ENCODE measurements at regions not wholly inside any gene's neighbourhood (a gene's known extent, or its start where the extent isn't known, plus 50 kb on each side); places are given as distances from the start of the nearest gene placed in this dataset.

DNA sequence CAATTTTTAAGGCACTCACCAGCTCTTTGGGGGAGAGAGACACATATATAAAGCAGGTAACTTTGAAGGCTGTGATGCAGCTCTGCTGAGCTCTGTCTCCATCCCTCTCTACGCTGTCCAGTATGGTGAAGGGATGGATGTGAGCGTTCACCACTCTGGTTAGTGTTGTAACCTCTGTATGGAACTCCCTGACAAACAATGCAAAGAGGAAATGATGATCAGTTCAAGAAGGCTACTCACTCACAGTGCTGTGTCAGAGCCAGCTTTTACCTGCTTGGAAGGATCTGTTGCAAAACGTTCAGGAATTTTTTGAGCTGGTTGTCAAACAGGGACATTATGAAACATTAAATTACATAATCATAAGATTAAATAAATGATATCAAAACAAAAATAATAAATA, 90.8 kb upstream of the SLC10A2 start:
- no peak for DNase-seq
- intact Hi-C loops (cut with micrococcal nuclease), result no loop called here
- Mint-ChIP-seq H3K27ac (no peak overlapping the region), H3K4me1 (ENCODE audit: low read depth) (no peaks in the 10 kb centered on the region), H3K36me3 (ENCODE audit: low read depth) (no peaks in the 10 kb centered on the region), H3K9me3 (no peaks in the 10 kb centered on the region), H3K4me3 (no peak overlapping the region), H3K27me3 (no peaks in the 10 kb centered on the region)
- ChIA-PET POLR2A (no interaction called here), CTCF (interaction anchor here (1.0 kb wide), 1 partner anchor 10 kb away, joined by 3 read pairs; no protein-coding TSS in a partner anchor)
- no peak for TF ChIP-seq CTCF (IDR thresholded peaks at IDR 0.05)
- ATAC-seq, result no peak

DNA sequence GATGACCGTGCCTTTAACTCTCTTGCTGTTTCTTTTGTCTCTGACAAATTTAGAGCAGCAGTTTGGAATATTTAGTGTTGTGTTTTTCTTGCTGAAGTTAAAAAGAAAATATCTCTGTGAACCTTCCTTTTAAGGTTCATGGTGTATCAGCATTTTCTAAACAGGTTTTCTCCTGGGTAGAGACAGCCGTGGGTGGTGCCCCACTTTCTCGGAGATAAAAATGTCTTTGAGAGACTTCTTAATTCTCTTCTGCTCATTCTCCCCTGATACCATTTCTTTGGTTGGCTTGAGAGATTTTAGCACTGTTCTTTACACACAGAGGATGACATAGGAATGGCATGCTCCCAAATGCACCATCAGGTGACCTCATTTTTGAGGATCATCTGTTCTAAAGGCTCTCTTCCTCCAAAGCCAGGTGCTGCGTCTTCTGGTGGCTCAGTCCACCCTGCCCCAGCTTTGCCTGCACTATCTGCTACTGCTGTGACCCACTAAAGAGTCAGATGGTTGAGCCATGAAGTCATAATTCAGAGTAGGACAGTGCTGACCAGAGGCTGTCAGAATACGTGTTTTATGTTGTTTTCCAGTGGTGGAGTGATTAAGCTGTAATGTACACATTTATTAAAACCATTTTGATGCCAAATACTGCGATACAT, 90.3 kb upstream of the SLC10A2 start:
- H3K4me1 Mint-ChIP-seq (ENCODE audit: low read depth), result no peaks in the 10 kb centered on the region
- no peak for ATAC-seq
- no peak overlapping the region for H3K27ac Mint-ChIP-seq
- no peaks in the 10 kb centered on the region for H3K27me3 Mint-ChIP-seq
- intact Hi-C loops (cut with micrococcal nuclease), result no loop called here
- ChIA-PET CTCF (interaction anchor here (1.0 kb wide), 1 partner anchor 10 kb away, joined by 3 read pairs; no protein-coding TSS in a partner anchor), POLR2A (no interaction called here)
- H3K36me3 Mint-ChIP-seq (ENCODE audit: low read depth), result no peaks in the 10 kb centered on the region
- TF ChIP-seq CTCF (IDR thresholded peaks at IDR 0.05), result no peak
- no peak overlapping the region for H3K4me3 Mint-ChIP-seq
- H3K9me3 Mint-ChIP-seq, result no peaks in the 10 kb centered on the region
- no peak for DNase-seq

GRCh38 chr13:103153466-103153865, 87.2 kb upstream of the SLC10A2 start:
- TF ChIP-seq CTCF (IDR thresholded peaks at IDR 0.05), result no peak
- H3K27me3 Mint-ChIP-seq, result no peaks in the 10 kb centered on the region
- H3K27ac Mint-ChIP-seq, result no peak overlapping the region
- no peaks in the 10 kb centered on the region for H3K9me3 Mint-ChIP-seq
- ChIA-PET POLR2A (interaction anchor here (0.7 kb wide), 1 partner anchor 18 kb away, joined by 4 read pairs; no protein-coding TSS in a partner anchor), CTCF (no interaction called here)
- no peak overlapping the region for H3K4me3 Mint-ChIP-seq
- ATAC-seq, result no peak
- intact Hi-C loops (cut with micrococcal nuclease), result no loop called here
- no peaks in the 10 kb centered on the region for H3K4me1 Mint-ChIP-seq (ENCODE audit: low read depth)
- no peaks in the 10 kb centered on the region for H3K36me3 Mint-ChIP-seq (ENCODE audit: low read depth)
- no peak for DNase-seq

DNA sequence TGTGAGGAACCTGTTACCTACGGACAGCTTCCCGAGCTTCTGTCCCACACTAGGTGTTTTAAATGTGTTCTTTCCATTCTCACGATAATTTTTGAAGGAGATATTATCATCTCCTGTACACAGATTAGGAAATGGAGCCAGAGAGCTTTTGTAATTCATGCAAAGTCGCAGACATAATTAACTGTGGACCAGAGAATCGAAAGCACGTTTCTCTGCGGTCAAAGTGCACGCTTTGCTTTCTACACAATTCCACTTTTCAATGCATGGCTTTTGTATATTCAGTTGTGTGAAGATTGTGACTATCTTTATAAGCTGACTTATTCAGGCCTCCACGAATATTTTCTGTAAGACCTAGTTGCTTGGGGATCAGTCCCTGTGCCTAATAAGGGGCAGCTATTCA, 81.7 kb upstream of the SLC10A2 start:
- no peaks in the 10 kb centered on the region for H3K36me3 Mint-ChIP-seq (ENCODE audit: low read depth)
- intact Hi-C loops (cut with micrococcal nuclease), result loop anchor here (10.0 kb wide), 1 partner anchor 233 kb away; no protein-coding TSS in a partner anchor

More for the DNA sequence above, 81.7 kb upstream of the SLC10A2 start:
- ChIA-PET CTCF (interaction anchor here (0.7 kb wide), 1 partner anchor 1288 kb away, joined by 3 read pairs; no protein-coding TSS in a partner anchor), POLR2A (no interaction called here)
- ATAC-seq, result no peak
- DNase-seq, result no peak
- Mint-ChIP-seq H3K4me3 (no peak overlapping the region), H3K27me3 (no peaks in the 10 kb centered on the region), H3K9me3 (no peaks in the 10 kb centered on the region), H3K27ac (no peak overlapping the region), H3K4me1 (ENCODE audit: low read depth) (no peaks in the 10 kb centered on the region)
- no peak for TF ChIP-seq CTCF (IDR thresholded peaks at IDR 0.05)

All from activated CD8-positive, alpha-beta T cell treated with anti-CD3 and anti-CD28 coated beads for 36 hours (primary cell).